ENCODE measurements at regions not wholly inside any gene's neighbourhood (a gene's known extent, or its start where the extent isn't known, plus 50 kb on each side); places are given as distances from the start of the nearest gene placed in this dataset.

DNA sequence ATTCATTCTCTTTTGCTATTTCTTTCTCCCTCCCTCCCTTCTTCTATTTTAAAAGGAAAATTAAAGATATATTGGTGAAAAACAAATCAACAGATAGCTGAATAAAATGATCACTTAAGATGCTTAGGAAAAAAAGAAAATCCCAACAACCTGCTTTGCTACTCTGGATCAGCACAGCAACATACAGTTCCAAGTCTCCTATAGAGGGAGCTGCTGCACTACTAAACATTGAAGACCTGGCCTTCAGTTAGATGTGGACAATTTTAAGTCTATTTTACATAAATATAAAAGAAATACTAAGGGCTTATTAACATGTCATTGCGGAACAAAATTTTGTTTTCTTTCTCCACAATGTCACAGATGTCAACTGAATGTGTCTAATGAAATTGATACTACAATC lies 226.4 kb downstream of the MAGEB5 start (continued):
- TF ChIP-seq, protein P1, sequence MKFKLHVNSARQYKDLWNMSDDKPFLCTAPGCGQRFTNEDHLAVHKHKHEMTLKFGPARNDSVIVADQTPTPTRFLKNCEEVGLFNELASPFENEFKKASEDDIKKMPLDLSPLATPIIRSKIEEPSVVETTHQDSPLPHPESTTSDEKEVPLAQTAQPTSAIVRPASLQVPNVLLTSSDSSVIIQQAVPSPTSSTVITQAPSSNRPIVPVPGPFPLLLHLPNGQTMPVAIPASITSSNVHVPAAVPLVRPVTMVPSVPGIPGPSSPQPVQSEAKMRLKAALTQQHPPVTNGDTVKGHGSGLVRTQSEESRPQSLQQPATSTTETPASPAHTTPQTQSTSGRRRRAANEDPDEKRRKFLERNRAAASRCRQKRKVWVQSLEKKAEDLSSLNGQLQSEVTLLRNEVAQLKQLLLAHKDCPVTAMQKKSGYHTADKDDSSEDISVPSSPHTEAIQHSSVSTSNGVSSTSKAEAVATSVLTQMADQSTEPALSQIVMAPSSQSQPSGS (IDR thresholded peaks at IDR 0.05; ENCODE audit: low read length): no peak
- TF ChIP-seq, protein P2, sequence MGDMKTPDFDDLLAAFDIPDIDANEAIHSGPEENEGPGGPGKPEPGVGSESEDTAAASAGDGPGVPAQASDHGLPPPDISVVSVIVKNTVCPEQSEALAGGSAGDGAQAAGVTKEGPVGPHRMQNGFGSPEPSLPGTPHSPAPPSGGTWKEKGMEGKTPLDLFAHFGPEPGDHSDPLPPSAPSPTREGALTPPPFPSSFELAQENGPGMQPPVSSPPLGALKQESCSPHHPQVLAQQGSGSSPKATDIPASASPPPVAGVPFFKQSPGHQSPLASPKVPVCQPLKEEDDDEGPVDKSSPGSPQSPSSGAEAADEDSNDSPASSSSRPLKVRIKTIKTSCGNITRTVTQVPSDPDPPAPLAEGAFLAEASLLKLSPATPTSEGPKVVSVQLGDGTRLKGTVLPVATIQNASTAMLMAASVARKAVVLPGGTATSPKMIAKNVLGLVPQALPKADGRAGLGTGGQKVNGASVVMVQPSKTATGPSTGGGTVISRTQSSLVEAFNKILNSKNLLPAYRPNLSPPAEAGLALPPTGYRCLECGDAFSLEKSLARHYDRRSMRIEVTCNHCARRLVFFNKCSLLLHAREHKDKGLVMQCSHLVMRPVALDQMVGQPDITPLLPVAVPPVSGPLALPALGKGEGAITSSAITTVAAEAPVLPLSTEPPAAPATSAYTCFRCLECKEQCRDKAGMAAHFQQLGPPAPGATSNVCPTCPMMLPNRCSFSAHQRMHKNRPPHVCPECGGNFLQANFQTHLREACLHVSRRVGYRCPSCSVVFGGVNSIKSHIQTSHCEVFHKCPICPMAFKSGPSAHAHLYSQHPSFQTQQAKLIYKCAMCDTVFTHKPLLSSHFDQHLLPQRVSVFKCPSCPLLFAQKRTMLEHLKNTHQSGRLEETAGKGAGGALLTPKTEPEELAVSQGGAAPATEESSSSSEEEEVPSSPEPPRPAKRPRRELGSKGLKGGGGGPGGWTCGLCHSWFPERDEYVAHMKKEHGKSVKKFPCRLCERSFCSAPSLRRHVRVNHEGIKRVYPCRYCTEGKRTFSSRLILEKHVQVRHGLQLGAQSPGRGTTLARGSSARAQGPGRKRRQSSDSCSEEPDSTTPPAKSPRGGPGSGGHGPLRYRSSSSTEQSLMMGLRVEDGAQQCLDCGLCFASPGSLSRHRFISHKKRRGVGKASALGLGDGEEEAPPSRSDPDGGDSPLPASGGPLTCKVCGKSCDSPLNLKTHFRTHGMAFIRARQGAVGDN (IDR thresholded peaks at IDR 0.05): no peak
- TF ChIP-seq, protein P3, sequence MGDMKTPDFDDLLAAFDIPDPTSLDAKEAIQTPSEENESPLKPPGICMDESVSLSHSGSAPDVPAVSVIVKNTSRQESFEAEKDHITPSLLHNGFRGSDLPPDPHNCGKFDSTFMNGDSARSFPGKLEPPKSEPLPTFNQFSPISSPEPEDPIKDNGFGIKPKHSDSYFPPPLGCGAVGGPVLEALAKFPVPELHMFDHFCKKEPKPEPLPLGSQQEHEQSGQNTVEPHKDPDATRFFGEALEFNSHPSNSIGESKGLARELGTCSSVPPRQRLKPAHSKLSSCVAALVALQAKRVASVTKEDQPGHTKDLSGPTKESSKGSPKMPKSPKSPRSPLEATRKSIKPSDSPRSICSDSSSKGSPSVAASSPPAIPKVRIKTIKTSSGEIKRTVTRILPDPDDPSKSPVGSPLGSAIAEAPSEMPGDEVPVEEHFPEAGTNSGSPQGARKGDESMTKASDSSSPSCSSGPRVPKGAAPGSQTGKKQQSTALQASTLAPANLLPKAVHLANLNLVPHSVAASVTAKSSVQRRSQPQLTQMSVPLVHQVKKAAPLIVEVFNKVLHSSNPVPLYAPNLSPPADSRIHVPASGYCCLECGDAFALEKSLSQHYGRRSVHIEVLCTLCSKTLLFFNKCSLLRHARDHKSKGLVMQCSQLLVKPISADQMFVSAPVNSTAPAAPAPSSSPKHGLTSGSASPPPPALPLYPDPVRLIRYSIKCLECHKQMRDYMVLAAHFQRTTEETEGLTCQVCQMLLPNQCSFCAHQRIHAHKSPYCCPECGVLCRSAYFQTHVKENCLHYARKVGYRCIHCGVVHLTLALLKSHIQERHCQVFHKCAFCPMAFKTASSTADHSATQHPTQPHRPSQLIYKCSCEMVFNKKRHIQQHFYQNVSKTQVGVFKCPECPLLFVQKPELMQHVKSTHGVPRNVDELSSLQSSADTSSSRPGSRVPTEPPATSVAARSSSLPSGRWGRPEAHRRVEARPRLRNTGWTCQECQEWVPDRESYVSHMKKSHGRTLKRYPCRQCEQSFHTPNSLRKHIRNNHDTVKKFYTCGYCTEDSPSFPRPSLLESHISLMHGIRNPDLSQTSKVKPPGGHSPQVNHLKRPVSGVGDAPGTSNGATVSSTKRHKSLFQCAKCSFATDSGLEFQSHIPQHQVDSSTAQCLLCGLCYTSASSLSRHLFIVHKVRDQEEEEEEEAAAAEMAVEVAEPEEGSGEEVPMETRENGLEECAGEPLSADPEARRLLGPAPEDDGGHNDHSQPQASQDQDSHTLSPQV (IDR thresholded peaks at IDR 0.05): no peak
- no peak for TF ChIP-seq ETV6 (conservative IDR thresholded peaks at IDR 0.05 in 1 of 2, IDR thresholded peaks at IDR 0.05 in 1 of 2; ENCODE audit: borderline replicate concordance in 1 of 2, low read depth in 1 of 2)

Measured in GM12878 (cell line).